Vagina (tissue), 2 donors: ENCODE measurements at regions not wholly inside any gene's neighbourhood (a gene's known extent, or its start where the extent isn't known, plus 50 kb on each side); places are given as distances from the start of the nearest gene placed in this dataset.

Experiments used
- POLR2A ChIP-seq, 2 donors: fragments of 450-650 bp; IDR thresholded peaks; one replicate each; pipeline ENCODE4 v1.6.1; 2017; ENCODE audit warnings: antibody characterized with exemption in 2 of 2, mild to moderate bottlenecking in 2 of 2, moderate library complexity in 2 of 2
- POLR2AphosphoS5 ChIP-seq, 2 donors: sonication (generic); formaldehyde crosslinking; IDR thresholded peaks; one replicate each; pipeline ENCODE4 v1.9.0; 2017; ENCODE audit warnings: antibody characterized with exemption in 2 of 2, mild to moderate bottlenecking in 2 of 2, low read depth in 1 of 2; ENCODE audit not compliant: insufficient read depth in 1 of 2
- TF ChIP-seq, protein P1 (sequence below), 3 experiments: fragments of 450-650 bp in 2 of 3; fragments of 200-600 bp in 1 of 3; sonication (generic) in 1 of 3; IDR thresholded peaks; one replicate each; pipeline ENCODE4 v1.5.1; 2017 to 2019; ENCODE audit warnings: antibody characterized with exemption in 3 of 3, mild to moderate bottlenecking in 2 of 3, moderate library complexity in 2 of 3

DNA sequence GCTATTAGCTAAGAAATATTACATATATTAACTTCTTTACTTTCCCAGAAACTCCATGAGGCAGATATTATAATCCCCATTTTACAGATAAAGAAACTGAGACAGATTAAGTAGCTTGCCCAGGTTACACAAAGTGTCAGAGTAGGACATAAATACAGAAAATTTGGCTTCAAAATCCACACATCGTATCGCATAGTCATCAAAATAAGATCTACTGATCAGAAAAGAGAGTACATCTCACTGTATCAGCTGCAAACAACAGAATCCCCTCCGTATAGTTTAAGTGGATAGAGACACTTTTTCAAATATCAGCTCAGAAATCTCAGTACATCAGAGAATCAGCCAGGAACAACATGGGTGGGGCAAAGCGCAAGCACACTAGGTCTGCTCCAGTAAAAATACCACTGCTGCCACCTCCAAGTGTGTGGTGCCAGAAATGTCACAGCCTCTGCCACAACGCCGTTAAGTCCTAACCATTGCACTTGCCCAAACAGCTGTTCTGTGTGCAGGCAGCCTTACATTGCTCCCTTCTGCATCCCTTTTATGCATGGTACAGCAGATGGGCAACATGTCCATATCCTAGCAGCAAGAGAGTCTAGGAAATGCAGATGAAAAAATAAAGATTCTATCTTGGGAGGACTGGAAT, 204.8 kb downstream of the KLF12 start:
- TF ChIP-seq, protein P1, sequence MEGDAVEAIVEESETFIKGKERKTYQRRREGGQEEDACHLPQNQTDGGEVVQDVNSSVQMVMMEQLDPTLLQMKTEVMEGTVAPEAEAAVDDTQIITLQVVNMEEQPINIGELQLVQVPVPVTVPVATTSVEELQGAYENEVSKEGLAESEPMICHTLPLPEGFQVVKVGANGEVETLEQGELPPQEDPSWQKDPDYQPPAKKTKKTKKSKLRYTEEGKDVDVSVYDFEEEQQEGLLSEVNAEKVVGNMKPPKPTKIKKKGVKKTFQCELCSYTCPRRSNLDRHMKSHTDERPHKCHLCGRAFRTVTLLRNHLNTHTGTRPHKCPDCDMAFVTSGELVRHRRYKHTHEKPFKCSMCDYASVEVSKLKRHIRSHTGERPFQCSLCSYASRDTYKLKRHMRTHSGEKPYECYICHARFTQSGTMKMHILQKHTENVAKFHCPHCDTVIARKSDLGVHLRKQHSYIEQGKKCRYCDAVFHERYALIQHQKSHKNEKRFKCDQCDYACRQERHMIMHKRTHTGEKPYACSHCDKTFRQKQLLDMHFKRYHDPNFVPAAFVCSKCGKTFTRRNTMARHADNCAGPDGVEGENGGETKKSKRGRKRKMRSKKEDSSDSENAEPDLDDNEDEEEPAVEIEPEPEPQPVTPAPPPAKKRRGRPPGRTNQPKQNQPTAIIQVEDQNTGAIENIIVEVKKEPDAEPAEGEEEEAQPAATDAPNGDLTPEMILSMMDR (IDR thresholded peaks at IDR 0.05), result no peak
- TF ChIP-seq POLR2AphosphoS5 (IDR thresholded peaks at IDR 0.05; ENCODE audit: insufficient read depth in 1 of 2, low read depth in 1 of 2), result no peak
- TF ChIP-seq POLR2A (IDR thresholded peaks at IDR 0.05), result no peak
